ENCODE measurements at regions not wholly inside any gene's neighbourhood (a gene's known extent, or its start where the extent isn't known, plus 50 kb on each side); places are given as distances from the start of the nearest gene placed in this dataset.

GRCh38 chr11:8806974-8807373, 104.0 kb upstream of the AKIP1 start:
- no peaks in the 10 kb centered on the region for H3K79me2 ChIP-seq (ENCODE audit: insufficient read depth, low read length)
- TF ChIP-seq CTCF (IDR thresholded peaks at IDR 0.05; ENCODE audit: insufficient read depth, low read length, poor library complexity, severe bottlenecking): no peak
- TF ChIP-seq EZH2phosphoT487 (conservative IDR thresholded peaks at IDR 0.05; ENCODE audit: low read length): no peak

GRCh38 chr11:8807544-8808225, 103.3 kb upstream of the AKIP1 start:
- Histone ChIP-seq H3K79me2 (ENCODE audit: insufficient read depth, low read length) (no peaks in the 10 kb centered on the region), H3K9ac (ENCODE audit: low read length) (no peak overlapping the region), H3K36me3 (ENCODE audit: low read length) (no peaks in the 10 kb centered on the region), H3K27me3 (ENCODE audit: low read length) (no peaks in the 10 kb centered on the region), H3K4me2 (ENCODE audit: low read depth, low read length, poor library complexity, severe bottlenecking) (no peak overlapping the region), H3K9me3 (ENCODE audit: insufficient read depth, low read length) (no peaks in the 10 kb centered on the region), H3F3A (ENCODE audit: insufficient read depth) (no peaks in the 10 kb centered on the region), H3K4me3 (ENCODE audit: insufficient read depth, low read length, poor library complexity, severe bottlenecking) (no peak overlapping the region), H4K20me1 (ENCODE audit: low read depth, low read length) (no peaks in the 10 kb centered on the region), H2AFZ (ENCODE audit: low read depth, low read length, severe bottlenecking) (no peak overlapping the region), H3K27ac (ENCODE audit: low read depth, low read length) (no peak overlapping the region), H3K9me2 (replicated peaks; ENCODE audit: insufficient read depth, low read length) (no peaks in the 10 kb centered on the region)
- TF ChIP-seq CTCF (IDR thresholded peaks at IDR 0.05; ENCODE audit: insufficient read depth, low read length, poor library complexity, severe bottlenecking) (no peak), EZH2phosphoT487 (conservative IDR thresholded peaks at IDR 0.05; ENCODE audit: low read length) (no peak)

More at GRCh38 chr11:8806974-8807373, 104.0 kb upstream of the AKIP1 start:
- no peak overlapping the region for H3K4me2 ChIP-seq (ENCODE audit: low read depth, low read length, poor library complexity, severe bottlenecking)
- no peak overlapping the region for H3K9ac ChIP-seq (ENCODE audit: low read length)
- no peaks in the 10 kb centered on the region for H3K9me2 ChIP-seq (replicated peaks; ENCODE audit: insufficient read depth, low read length)
- H3K27me3 ChIP-seq (ENCODE audit: low read length): no peaks in the 10 kb centered on the region
- no peak overlapping the region for H3K4me3 ChIP-seq (ENCODE audit: insufficient read depth, low read length, poor library complexity, severe bottlenecking)
- H3K9me3 ChIP-seq (ENCODE audit: insufficient read depth, low read length): no peaks in the 10 kb centered on the region
- no peaks in the 10 kb centered on the region for H4K20me1 ChIP-seq (ENCODE audit: low read depth, low read length)
- no peak overlapping the region for H2AFZ ChIP-seq (ENCODE audit: low read depth, low read length, severe bottlenecking)
- no peaks in the 10 kb centered on the region for H3K36me3 ChIP-seq (ENCODE audit: low read length)
- no peak overlapping the region for H3K27ac ChIP-seq (ENCODE audit: low read depth, low read length)
- H3F3A ChIP-seq (ENCODE audit: insufficient read depth): no peaks in the 10 kb centered on the region

GRCh38 chr11:8808226-8808585, 102.8 kb upstream of the AKIP1 start:
- Histone ChIP-seq H3K27ac (ENCODE audit: low read depth, low read length) (no peak overlapping the region), H3K9ac (ENCODE audit: low read length) (no peak overlapping the region), H2AFZ (ENCODE audit: low read depth, low read length, severe bottlenecking) (no peak overlapping the region), H3K9me2 (replicated peaks; ENCODE audit: insufficient read depth, low read length) (no peaks in the 10 kb centered on the region), H3K79me2 (ENCODE audit: insufficient read depth, low read length) (no peaks in the 10 kb centered on the region), H3F3A (ENCODE audit: insufficient read depth) (no peaks in the 10 kb centered on the region), H3K27me3 (ENCODE audit: low read length) (no peaks in the 10 kb centered on the region), H3K9me3 (ENCODE audit: insufficient read depth, low read length) (no peaks in the 10 kb centered on the region), H3K4me2 (ENCODE audit: low read depth, low read length, poor library complexity, severe bottlenecking) (no peak overlapping the region), H4K20me1 (ENCODE audit: low read depth, low read length) (no peaks in the 10 kb centered on the region), H3K4me3 (ENCODE audit: insufficient read depth, low read length, poor library complexity, severe bottlenecking) (no peak overlapping the region), H3K36me3 (ENCODE audit: low read length) (no peaks in the 10 kb centered on the region)
- TF ChIP-seq CTCF (IDR thresholded peaks at IDR 0.05; ENCODE audit: insufficient read depth, low read length, poor library complexity, severe bottlenecking) (no peak), EZH2phosphoT487 (conservative IDR thresholded peaks at IDR 0.05; ENCODE audit: low read length) (no peak)
